GM13976 (cell line): ENCODE measurements at regions not wholly inside any gene's neighbourhood (a gene's known extent, or its start where the extent isn't known, plus 50 kb on each side); places are given as distances from the start of the nearest gene placed in this dataset.

Experiments
- DNase-seq: peaks from one replicate; pipeline ENCODE4 v3.0.0; 2012; ENCODE audit warnings: low spot score
- in situ Hi-C: fragments of 300-500 bp; cut with MboI; formaldehyde crosslinking; loops from one replicate; pipeline ENCODE4 v1.12.0; 2022; ENCODE audit warnings: low sequenced_read_pairs, mixed read lengths, inconsistent platforms; ENCODE audit not compliant: unreplicated experiment
- TF ChIP-seq, protein P1 (sequence below): IDR thresholded peaks from 2 replicates; pipeline ENCODE4 v1.5.1; 2012; ENCODE audit warnings: borderline replicate concordance, mild to moderate bottlenecking; ENCODE audit not compliant: insufficient read depth; ENCODE audit errors: extremely low read depth, missing control alignments, control extremely low read depth

GRCh38 chr6:156508923-156509322, 268.3 kb upstream of the ARID1B start:
- no peak for DNase-seq
- in situ Hi-C loops = no loop called here
- TF ChIP-seq, protein P1, sequence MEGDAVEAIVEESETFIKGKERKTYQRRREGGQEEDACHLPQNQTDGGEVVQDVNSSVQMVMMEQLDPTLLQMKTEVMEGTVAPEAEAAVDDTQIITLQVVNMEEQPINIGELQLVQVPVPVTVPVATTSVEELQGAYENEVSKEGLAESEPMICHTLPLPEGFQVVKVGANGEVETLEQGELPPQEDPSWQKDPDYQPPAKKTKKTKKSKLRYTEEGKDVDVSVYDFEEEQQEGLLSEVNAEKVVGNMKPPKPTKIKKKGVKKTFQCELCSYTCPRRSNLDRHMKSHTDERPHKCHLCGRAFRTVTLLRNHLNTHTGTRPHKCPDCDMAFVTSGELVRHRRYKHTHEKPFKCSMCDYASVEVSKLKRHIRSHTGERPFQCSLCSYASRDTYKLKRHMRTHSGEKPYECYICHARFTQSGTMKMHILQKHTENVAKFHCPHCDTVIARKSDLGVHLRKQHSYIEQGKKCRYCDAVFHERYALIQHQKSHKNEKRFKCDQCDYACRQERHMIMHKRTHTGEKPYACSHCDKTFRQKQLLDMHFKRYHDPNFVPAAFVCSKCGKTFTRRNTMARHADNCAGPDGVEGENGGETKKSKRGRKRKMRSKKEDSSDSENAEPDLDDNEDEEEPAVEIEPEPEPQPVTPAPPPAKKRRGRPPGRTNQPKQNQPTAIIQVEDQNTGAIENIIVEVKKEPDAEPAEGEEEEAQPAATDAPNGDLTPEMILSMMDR = no peak

DNA sequence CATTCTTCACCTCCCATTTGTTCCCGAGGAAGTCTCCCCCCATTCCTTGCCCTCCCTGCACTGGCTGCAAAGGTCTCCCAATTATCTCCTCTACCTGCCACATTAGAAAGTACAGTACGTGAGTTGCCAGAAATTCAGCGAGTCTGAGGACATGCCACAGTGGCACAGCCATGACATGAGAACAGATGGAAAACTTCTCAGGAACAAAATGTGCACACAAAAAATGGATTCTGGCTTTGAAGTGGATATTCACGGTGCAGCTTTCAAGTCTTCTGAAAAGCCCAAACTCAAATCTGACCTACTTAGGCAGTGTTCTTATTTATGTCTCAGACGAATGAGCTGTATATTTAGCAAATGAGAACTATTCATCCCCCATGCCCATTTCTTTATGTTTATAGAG, 269.1 kb upstream of the ARID1B start:
- TF ChIP-seq, protein P1 = no peak
- in situ Hi-C loops = no loop called here
- no peak for DNase-seq

- TF ChIP-seq, protein P1 = no peak
- in situ Hi-C loops = no loop called here
- DNase-seq = no peak
Observed at GRCh38 chr6:156507656-156508055, 269.5 kb upstream of the ARID1B start.

- in situ Hi-C loops = no loop called here
- DNase-seq = no peak
- TF ChIP-seq, protein P1 = no peak
Observed at GRCh38 chr6:156507106-156507505, 270.1 kb upstream of the ARID1B start.

DNA sequence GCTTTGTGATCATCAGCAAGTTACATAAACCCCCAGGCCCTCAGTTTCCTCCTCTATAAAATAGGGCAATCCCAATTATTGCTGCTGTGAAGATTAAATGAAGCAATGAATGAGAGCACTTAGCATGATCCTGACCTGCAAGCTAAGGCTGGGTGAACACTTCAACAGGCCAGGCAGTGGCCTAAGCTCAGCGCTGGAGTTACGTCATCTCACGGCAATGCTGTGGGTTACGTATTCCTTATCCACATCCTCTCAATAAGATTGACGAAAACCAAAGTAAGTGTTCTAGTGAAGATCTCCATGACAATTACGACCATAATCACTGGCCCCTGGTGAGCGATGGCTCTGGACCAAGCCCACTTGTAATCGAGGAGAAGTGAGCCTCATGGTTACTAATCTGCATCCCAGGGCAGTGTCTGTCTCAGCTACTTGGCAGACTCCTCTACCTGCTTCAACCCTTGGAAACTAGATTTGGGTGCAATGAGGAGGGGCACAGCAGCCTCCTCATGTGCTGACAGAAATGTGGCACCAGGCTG, 274.1 kb upstream of the ARID1B start:
- in situ Hi-C loops = no loop called here
- no peak for DNase-seq
- TF ChIP-seq, protein P1 = no peak

GRCh38 chr6:156497618-156498017, 279.6 kb upstream of the ARID1B start:
- TF ChIP-seq, protein P1 = no peak
- in situ Hi-C loops = no loop called here

More at GRCh38 chr6:156497618-156498017, 279.6 kb upstream of the ARID1B start:
- DNase-seq = no peak
